A673 (cell line): ENCODE measurements at regions not wholly inside any gene's neighbourhood (a gene's known extent, or its start where the extent isn't known, plus 50 kb on each side); places are given as distances from the start of the nearest gene placed in this dataset.

Experiments used
- EZH2 ChIP-seq: fragments of 200-600 bp; sonication (generic); IDR thresholded peaks from 2 replicates; pipeline ENCODE4 v1.6.1; 2017; ENCODE audit warnings: borderline replicate concordance, low read depth, mild to moderate bottlenecking, mixed read lengths, antibody characterized with exemption, low read length; ENCODE audit not compliant: poor library complexity, severe bottlenecking
- TF ChIP-seq, protein P1 (sequence below): fragments of 300-800, 200-600 bp; sonication (generic); conservative IDR thresholded peaks from 2 replicates; pipeline ENCODE4 v1.5.1; 2017; ENCODE audit warnings: low read depth, mild to moderate bottlenecking, antibody characterized with exemption, low read length, moderate library complexity, mixed read lengths

DNA sequence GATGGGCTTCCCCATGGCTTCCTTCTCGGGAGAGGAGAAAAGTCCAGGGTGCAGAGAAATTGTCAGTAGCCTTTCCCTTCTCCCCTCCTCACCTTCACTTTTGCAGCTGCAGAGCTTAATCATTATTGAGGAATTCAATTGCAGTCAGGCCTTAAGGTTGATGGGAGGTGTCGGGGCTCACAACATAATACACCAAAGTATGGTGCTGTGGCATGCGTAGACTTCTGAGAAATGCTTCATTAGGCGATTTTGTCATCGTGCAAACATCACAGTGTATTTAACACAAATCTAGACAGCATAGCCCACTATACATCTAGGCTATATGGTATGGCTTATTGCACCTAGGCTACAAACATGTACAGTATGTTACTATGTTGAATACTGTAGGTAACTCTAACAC, 100.2 kb upstream of the PPM1J start:
- TF ChIP-seq, protein P1, sequence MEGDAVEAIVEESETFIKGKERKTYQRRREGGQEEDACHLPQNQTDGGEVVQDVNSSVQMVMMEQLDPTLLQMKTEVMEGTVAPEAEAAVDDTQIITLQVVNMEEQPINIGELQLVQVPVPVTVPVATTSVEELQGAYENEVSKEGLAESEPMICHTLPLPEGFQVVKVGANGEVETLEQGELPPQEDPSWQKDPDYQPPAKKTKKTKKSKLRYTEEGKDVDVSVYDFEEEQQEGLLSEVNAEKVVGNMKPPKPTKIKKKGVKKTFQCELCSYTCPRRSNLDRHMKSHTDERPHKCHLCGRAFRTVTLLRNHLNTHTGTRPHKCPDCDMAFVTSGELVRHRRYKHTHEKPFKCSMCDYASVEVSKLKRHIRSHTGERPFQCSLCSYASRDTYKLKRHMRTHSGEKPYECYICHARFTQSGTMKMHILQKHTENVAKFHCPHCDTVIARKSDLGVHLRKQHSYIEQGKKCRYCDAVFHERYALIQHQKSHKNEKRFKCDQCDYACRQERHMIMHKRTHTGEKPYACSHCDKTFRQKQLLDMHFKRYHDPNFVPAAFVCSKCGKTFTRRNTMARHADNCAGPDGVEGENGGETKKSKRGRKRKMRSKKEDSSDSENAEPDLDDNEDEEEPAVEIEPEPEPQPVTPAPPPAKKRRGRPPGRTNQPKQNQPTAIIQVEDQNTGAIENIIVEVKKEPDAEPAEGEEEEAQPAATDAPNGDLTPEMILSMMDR: no peak
- TF ChIP-seq EZH2: no peak
